GM18909 (cell line): ENCODE measurements at regions not wholly inside any gene's neighbourhood (a gene's known extent, or its start where the extent isn't known, plus 50 kb on each side); places are given as distances from the start of the nearest gene placed in this dataset.
"Not testable (repeated sequence)": the region's sequence is repeated elsewhere in the genome, so short reads cannot be mapped to it uniquely, and the experiment has no call there.

Experiments used
- ATAC-seq: cut with Tn5 transposase; IDR thresholded peaks from one replicate; pipeline ENCODE4 v1.9.1; 2021; ENCODE audit warnings: mild to moderate bottlenecking; ENCODE audit not compliant: unreplicated experiment, poor library complexity

DNA sequence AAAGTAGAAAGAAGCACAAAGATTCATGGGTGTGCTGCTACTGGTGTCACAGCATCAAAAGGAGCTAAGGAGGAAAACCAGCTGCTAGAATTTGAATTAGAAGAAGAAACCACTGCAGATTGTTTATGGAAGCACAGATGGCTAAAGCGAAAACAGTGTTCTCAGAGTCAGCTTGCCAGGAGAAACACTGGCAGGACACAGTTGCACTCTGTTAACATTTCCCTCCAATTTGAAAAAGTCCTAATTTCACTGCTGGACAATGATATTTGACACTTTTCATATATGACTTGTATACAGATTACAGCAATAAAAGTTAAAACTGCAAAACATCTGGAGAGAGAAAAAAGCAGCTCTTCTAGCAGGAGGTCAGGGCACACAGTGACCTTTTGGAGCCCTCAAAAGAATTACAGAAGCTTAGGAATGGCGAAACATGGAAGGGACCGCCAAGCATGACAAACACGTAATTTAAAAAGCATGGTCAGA lies 314.5 kb downstream of the COL12A1 start:
- no peak for ATAC-seq

DNA sequence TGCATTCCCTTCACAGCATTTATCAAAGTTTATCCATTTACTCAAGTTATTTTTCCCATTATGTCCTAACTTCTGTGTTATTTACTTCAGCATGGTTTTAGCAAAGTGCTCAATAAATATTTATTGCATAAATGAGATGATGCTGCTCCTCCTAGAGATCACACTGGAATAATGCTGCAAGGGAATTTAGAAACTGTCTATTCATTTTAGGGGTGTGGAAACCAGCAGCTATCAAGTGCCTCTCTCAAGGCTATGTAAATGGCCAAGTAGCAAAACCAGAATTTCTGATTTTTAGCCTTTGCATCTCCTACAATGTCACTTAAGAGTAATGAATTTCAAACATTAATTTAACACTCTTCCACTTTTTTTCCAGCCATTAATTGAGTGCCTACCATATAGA lies 316.2 kb downstream of the COL12A1 start:
- no peak for ATAC-seq

DNA sequence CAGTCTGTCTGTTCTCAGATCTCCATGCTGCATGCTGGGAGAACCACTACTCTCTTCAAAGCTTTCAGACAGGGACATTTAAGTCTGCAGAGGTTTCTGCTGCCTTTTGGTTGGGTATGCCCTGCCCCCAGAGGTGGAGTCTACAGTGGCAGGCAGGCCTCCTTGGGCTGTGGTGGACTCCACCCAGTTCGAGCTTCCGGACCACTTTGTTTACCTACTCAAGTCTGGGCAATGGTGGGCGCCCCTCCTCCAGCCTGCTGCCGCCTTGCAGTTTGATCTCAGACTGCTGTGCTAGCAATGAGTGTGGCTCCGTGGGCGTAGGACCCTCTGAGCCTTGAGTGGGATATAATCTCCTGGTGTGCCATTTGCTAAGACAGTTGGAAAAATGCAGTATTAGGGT lies 317.1 kb downstream of the COL12A1 start:
- not testable (repeated sequence) for ATAC-seq

DNA sequence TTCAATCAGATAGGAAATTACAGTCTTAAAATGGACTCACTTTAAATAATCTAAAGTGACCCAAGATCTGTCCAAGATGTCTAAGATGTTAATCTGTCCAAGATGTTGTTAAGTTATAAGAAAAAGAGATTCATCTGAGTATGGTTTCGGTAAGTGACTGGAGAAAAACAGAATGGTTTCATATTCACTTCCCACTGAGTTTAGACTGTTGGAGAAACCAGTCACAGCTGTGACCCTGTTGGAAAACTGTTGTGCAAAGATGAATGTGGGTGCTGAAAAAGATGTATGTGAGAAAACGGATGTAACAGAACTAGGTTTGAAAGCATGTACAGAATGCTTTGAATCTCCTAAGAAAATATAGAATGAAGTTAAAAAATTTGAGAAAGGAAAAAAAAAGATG lies 325.9 kb downstream of the COL12A1 start:
- no peak for ATAC-seq

DNA sequence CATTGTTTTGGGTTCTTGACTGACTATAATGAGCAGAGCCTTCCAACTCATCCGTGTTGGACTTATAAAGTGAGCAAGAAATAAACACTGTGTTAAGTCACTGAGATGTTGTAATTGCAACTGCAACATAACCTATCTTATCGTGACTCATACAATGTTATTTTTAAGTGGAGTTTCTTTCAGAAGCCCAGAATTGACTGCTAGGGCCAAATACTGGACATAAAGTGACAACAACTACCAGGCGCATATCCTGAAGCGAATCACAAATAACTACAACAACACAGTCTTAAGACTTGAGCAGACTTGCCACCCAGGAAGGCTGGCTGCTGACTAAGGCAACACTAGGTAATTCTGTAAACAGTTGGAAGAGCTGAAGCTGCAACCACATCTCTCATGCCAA lies 326.6 kb downstream of the COL12A1 start:
- ATAC-seq, result no peak

DNA sequence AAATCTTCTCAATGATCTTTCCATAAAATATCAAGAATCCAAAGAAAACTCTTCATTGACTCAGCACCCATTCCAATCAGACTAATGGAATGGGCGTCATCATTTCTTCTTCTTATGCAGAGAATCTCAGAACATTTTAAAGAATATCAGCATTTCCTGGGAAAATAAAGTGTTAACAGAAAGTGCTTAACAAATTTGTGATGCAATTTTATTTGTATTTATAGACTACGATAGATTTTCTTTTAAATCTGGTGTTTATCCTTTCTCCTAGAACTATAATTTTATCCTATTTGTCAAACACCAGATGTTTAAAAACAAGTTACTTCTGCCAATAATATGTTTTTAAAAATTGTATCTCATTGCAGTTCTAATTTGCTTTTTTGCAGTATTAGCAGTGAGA lies 330.7 kb downstream of the COL12A1 start:
- no peak for ATAC-seq

DNA sequence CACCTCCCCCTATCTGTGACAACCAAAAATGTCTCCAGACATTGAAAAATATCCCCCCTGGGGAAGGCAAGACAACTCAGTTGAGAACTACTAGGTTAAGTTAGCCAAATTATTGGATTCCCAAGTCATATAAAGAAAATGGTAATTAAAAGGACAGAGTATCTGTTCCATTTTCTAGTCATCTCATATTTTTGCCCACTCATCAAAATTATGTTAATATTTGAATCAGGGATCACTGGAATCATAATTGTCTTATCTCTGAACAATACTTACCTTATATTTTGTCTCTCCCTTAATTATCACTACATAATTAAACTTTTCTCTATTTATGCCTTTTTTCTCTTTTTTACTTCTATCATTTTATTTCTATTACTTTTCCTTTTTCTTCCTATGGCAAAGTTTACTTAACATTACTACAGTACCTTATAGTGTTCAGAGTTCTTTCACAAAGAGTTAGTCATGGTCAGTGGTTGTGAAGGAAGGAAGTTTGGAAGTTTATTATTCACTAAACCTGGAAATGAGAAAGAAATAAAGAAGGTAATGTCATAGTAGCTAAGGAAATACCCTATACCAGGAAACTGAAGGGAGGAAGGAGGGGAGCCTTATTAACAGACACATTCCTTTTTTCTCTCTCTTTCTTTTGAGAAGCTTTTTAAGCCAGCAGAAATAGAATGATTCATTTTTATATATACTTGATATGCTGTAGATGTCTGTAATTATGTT lies 332.9 kb downstream of the COL12A1 start:
- no peak for ATAC-seq

DNA sequence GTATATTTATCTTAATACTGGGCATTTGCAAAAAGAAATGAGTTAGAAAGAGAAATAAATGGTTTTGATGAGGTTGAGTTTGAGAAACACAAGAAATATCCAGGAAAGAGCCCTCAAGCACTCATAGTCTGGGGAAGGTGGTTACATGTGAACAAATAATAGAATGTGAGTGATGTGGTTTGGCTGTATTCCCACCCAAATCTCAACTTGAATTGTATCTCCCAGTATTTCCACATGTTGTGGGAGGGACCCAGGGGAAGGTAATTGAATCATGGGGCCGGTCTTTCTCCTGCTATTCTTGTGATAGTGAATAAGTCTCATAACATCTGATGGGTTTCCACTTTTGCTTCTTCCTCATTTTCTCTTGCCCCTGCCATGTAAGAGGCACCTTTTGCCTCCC lies 334.1 kb downstream of the COL12A1 start:
- ATAC-seq, result no peak

DNA sequence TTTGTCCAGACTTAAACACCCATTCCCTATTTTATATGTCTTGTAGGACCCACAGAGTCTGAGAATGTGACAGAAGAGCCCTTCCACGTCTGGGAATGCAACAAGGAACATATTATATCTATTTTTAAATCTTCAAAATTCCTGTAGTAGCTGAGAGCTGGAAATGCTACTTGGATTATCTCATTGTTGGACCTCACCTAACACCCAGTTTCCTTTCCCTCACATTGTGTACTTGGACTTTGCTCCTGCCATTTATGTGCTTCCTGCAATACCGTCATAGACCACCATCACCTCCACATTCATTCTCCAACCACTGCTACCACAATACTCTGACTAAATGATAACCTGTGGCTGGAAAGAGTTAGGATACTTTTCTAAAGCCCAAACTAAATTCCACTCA lies 335.4 kb downstream of the COL12A1 start:
- ATAC-seq, result no peak

DNA sequence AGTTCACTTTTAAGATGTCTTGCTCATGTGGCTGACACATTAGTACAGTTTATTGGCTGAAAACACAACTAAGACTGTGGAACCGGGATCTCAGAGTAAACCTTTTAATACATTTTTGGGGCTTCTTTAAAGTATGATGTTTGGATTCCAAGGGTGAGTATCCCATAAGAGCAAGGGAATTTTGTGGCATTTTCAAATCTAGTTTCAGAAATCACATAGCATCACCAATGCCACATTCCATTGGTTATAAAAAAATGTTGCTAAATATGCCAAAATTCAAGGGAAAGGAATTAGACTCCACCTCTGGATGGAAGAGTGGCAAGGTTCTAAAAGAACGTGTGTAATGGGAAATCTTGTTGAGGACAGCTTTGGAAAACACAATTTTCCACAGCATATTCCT lies 338.6 kb downstream of the COL12A1 start:
- ATAC-seq, result no peak

DNA sequence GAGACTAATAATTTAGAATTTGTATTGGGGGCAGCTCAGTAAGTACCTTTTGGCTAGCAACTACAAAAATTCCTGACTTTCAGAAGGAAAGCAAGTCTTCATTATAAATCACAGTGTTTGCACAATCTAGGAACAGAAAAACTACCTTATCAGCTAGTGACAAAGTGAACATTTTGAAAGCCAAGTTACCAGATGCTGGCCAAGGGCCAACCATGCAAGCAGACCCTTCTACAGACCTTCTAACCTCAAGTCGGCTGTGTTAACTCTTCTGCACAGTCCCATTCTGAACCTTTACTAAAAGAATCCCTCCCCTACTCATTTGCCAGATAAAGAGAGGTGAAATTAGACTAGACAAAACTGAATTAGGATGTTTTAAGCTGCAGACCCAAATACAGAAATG lies 341.9 kb downstream of the COL12A1 start:
- ATAC-seq, result no peak

DNA sequence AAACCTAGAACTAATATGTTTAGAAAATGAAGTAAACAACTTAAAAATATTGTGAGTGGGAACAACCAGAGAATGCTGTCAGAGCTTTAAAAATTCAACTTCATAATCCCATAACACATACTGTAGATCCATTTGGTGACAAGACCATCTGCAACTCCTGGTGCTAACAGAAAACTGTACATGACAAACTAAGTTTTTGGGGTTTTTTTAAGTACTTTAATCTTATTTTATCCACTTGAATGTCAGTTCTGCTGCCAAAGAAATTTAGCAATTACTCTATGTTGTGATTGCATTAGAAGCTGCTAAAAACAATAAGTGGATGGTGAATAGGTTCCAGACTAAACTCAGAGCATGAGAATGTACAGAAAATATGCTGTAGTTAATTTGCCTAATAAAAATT lies 345.4 kb downstream of the COL12A1 start:
- ATAC-seq, result no peak

DNA sequence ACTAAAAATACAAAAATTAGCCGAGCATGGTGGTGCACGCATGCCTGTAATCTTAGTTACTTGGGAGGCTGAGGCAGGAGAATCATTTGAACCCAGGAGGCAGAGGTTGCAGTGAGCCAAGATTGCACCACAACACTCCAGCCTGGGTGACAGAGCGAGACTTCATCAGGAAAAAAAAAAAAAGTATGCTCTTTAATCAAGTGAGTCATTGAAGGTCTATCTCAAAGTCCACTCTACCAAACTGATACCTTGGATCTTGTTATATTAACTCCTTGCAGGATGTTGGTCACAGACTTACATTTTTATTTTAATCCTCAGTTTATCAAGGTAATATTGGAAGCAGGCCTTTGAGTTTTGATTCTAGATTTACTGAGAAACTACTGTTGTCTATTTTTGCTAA lies 348.7 kb downstream of the COL12A1 start:
- no peak for ATAC-seq

DNA sequence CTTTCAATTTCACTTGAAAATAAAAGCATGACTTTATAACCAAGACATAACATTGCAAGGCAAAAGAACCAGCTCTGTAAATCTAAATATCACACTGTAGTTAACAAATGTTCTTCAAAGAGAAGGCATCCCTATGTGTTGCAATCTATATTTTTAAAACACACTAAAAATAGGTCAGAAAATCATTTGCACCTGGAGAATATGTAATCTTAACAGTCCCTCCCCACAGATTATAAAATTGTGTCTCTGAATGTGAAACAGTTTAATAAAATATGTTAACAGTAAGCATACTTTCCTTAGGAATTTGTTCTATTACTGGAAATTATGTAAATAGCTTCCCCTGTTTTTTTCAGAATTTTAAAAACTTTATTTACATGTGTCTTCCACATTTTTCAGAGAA lies 351.9 kb downstream of the COL12A1 start:
- ATAC-seq, result no peak

DNA sequence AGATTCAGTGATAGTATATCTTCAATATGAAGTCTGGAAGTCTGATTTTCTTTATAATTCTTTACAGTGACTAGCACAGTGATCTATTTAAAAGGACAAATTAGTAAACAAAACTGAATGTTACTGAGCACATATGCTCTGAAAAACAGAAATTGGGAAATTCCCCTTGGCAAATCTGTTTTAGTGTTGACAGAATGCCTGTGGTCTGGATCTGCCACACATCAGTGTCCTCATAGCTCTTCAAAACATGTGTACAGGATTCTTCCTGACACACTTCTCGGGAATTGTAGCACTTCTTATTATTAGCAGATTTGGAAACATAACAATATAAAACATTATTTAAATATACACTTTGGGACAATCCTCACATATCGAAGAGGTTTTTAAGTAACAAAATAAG lies 354.3 kb downstream of the COL12A1 start:
- ATAC-seq, result no peak

DNA sequence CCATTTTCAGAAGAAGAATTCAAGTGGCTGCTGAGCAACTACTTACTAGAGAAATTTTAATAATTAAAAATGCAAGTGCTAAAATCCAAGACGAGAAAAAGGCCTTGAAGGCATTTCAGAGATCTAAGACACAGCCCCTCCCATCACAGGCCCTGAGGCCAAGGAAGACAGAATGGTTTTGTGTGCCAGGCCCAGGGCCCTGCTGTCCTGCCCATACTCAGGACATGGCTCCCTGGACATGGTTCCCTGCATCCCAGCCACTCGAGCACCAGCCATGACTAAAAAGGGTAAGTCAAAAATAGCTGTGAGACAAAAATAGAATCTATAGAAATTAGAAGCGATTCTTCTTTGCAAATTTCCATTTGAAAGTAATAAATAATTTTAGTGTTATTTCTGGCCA lies 364.9 kb downstream of the COL12A1 start:
- no peak for ATAC-seq

DNA sequence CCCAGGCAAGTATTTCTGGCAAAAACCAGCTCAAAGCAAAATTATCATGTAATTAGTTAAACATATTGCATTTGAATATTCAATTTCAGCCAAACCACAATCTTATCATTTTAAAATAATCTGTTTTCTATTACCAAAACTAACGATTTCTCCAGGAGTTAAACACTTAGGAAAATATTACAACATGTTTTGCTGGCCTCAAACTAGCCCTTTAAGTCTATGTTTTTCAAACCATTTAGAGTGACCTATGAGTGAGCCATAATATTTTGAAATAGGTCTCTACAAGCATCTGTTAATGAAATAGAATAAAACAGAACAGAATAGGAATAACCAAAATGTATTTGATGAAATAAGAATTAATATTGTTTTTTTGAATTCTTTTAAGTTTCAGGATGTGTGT lies 370.9 kb downstream of the COL12A1 start:
- ATAC-seq, result no peak

DNA sequence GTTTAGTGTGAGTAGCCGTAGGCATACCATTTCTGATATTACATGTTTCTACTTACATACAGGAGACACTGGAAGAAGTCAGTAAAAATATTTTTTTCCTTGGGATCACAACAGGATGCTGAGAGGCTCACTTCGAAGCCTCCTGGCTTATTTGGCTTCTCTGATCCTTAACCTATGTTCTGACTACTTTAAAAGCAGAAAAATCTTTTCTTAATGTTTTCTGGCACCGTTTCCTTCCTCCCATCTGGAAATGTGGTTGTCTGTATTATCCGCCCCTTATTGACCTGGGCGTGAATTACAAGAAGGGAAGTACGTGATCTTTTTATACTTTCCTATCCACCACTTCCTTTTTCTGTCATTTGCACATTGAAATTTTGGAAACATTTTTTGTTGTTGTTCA lies 379.6 kb downstream of the COL12A1 start:
- no peak for ATAC-seq

DNA sequence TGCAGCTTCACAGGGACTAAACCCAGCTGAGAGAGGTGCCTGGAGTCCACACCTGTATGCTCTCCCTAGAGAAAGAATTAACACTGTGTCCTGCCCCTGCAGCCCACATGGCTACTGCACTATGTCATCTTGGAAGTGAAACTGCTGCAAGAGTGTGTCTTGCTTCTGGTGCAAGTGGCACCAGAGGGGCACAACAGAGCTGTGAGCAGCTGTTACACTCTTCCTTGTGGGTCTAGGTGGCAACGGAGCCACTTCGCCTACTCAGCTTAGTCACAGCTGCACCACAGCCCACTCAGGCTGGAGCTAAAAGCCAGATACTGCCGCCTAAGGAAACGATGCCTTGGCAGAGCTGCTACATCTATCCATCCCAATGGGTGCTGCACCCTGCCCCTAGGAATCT lies 391.4 kb downstream of the COL12A1 start:
- no peak for ATAC-seq

DNA sequence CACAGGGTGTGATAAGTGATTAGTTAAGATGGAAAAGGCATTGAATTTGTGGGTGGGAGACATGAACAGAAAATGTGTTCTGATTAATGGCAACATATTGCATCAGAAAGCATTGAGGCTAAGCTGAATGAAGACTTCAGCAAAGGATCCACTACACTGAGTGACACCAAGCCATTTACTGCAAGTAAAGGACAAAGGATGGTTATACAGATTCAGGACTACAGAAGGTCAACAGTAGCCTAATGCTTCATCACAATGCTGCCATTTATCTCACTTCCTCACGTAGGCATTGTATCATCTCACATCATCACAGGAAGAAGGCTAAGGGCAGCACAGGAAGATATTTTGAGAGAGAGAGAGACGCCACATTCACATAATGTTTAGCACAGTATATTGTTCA lies 398.2 kb downstream of the COL12A1 start:
- ATAC-seq, result no peak

DNA sequence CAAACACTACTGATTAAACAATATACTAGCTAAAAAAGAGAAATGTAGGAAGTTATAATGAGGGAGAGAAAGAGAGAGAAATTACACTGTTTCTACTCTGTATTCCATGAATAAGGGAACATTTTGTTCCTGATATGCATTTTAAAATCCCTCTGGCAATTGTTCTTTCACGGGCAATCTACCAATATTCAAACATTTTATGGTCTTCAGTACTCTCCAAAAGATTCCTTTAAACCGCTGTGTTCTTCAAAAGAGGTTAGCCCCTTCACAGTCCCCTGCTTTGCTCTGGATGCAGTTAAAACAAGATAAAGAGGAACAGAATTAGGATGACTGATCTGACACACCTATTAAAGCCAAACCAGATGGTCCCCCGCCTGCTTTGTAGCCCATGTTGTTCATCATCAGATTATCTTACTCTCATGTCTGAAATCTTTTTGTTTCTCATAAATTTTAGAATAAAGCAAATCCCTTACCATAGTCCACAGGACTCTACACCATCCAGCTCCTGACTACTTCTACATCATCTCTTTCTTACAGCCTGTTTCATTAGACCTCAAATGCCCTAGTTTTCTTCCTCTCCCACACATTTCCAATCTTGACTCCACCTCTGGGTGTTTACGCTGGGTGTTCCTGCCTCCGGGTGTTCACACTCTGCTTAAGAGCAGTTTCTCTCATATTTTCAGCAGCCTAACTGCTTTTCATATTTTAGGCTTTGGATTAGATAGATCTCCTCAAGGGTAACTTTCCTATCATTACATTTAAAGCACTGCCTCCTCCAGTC lies 399.7 kb downstream of the COL12A1 start:
- no peak for ATAC-seq

DNA sequence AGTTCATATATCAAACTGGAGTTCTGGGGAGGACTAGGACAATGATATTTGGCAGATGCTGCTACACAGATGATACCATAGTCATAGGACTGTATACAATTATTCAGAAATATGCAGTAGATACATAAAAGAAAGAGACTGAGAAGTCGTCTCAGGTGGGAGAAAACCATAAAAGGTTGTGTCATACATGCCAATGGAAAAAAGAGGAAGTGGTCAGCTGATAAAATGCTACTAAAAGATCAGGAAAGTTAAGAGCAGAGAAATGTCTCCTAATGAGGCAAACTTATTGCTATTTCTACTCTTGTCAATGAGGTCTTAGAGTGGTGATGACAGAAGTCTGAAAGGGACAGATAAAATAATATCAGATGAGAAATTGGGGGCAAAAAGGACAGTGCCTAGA lies 407.6 kb downstream of the COL12A1 start:
- no peak for ATAC-seq
